ENCODE measurements at regions not wholly inside any gene's neighbourhood (a gene's known extent, or its start where the extent isn't known, plus 50 kb on each side); places are given as distances from the start of the nearest gene placed in this dataset.
"Not testable (repeated sequence)": the region's sequence is repeated elsewhere in the genome, so short reads cannot be mapped to it uniquely, and the experiment has no call there.

GRCh38 chr1:120465900-120466299 is 51.1 kb downstream of the NBPF8 start:
- DNase-seq (ENCODE audit: low spot score): not testable (repeated sequence)

GRCh38 chr1:120477663-120478062 is 62.8 kb downstream of the NBPF8 start:
- peak; percentile 1 for DNase-seq (ENCODE audit: low spot score)

- DNase-seq (ENCODE audit: low spot score): peak; percentile 0
Measured at GRCh38 chr1:120478400-120478799, 63.6 kb downstream of the NBPF8 start.

- not testable (repeated sequence) for DNase-seq (ENCODE audit: low spot score)
Measured at GRCh38 chr1:120487542-120487941, 72.7 kb downstream of the NBPF8 start.

- peak; percentile 0 for DNase-seq (ENCODE audit: low spot score)
Measured at GRCh38 chr1:120489217-120489616, 74.4 kb downstream of the NBPF8 start.

- DNase-seq (ENCODE audit: low spot score): not testable (repeated sequence)
Measured at GRCh38 chr1:120497145-120497544, 82.3 kb downstream of the NBPF8 start.

GRCh38 chr1:120503284-120503683 is 88.4 kb downstream of the NBPF8 start:
- DNase-seq (ENCODE audit: low spot score): not testable (repeated sequence)

GRCh38 chr1:120506352-120506751 is 91.5 kb downstream of the NBPF8 start:
- not testable (repeated sequence) for DNase-seq (ENCODE audit: low spot score)

- DNase-seq (ENCODE audit: low spot score): not testable (repeated sequence)
Measured at GRCh38 chr1:120508351-120508750, 93.5 kb downstream of the NBPF8 start.

- not testable (repeated sequence) for DNase-seq (ENCODE audit: low spot score)
Measured at GRCh38 chr1:120509258-120509657, 94.4 kb downstream of the NBPF8 start.

- not testable (repeated sequence) for DNase-seq (ENCODE audit: low spot score)
Measured at GRCh38 chr1:120513099-120513498, 98.3 kb downstream of the NBPF8 start.

- not testable (repeated sequence) for DNase-seq (ENCODE audit: low spot score)
Measured at GRCh38 chr1:120513531-120513930, 98.7 kb downstream of the NBPF8 start.

GRCh38 chr1:120519196-120519595 is 104.4 kb downstream of the NBPF8 start:
- DNase-seq (ENCODE audit: low spot score): not testable (repeated sequence)

- DNase-seq (ENCODE audit: low spot score): not testable (repeated sequence)
Measured at GRCh38 chr1:120524416-120524815, 109.6 kb downstream of the NBPF8 start.

- not testable (repeated sequence) for DNase-seq (ENCODE audit: low spot score)
Measured at GRCh38 chr1:120525386-120525785, 110.6 kb downstream of the NBPF8 start.

GRCh38 chr1:120529475-120530089 is 114.7 kb downstream of the NBPF8 start:
- not testable (repeated sequence) for DNase-seq (ENCODE audit: low spot score)

GRCh38 chr1:120531455-120531854 is 116.6 kb downstream of the NBPF8 start:
- DNase-seq (ENCODE audit: low spot score): not testable (repeated sequence)

GRCh38 chr1:120534361-120535047 is 119.7 kb downstream of the NBPF8 start:
- not testable (repeated sequence) for DNase-seq (ENCODE audit: low spot score)

- not testable (repeated sequence) for DNase-seq (ENCODE audit: low spot score)
Measured at GRCh38 chr1:120535052-120535451, 120.2 kb downstream of the NBPF8 start.

- not testable (repeated sequence) for DNase-seq (ENCODE audit: low spot score)
Measured at GRCh38 chr1:120541394-120541793, 126.6 kb downstream of the NBPF8 start.

GRCh38 chr1:120542365-120542764 is 127.5 kb downstream of the NBPF8 start:
- DNase-seq (ENCODE audit: low spot score): not testable (repeated sequence)

- not testable (repeated sequence) for DNase-seq (ENCODE audit: low spot score)
Measured at GRCh38 chr1:120542940-120543339, 128.1 kb downstream of the NBPF8 start.

- DNase-seq (ENCODE audit: low spot score): not testable (repeated sequence)
Measured at GRCh38 chr1:120544434-120544833, 129.6 kb downstream of the NBPF8 start.
